Thoracic aorta (tissue), 2 donors: ENCODE measurements at regions not wholly inside any gene's neighbourhood (a gene's known extent, or its start where the extent isn't known, plus 50 kb on each side); places are given as distances from the start of the nearest gene placed in this dataset.

ENCODE experiments used
- ATAC-seq: fragments of 150-250 bp; one replicate; pipeline ENCODE4 v1.8.0; 2017; ENCODE audit warnings: low read depth; ENCODE audit not compliant: insufficient number of reproducible peaks, low FRiP score
- DNase-seq: peaks from one replicate; pipeline ENCODE4 v3.0.0-alpha.2; 2020; ENCODE audit warnings: low spot score
- H3K27ac ChIP-seq, 2 donors: fragments of 200-600 bp; sonication (generic); 1 replicate in 1 of 2; 2 replicates in 1 of 2; pipeline ENCODE4 v1.5.1; 2016; ENCODE audit warnings: mild to moderate bottlenecking in 2 of 2, moderate library complexity in 2 of 2
- H3K27me3 ChIP-seq: fragments of 200-600 bp; sonication (generic); replicated peaks from 2 replicates; pipeline ENCODE4 v1.6.0; 2016; ENCODE audit warnings: mild to moderate bottlenecking; ENCODE audit not compliant: insufficient read depth
- H3K36me3 ChIP-seq: fragments of 200-600 bp; sonication (generic); one replicate; pipeline ENCODE4 v1.5.1; 2016
- H3K4me1 ChIP-seq, 2 donors: fragments of 200-600 bp; sonication (generic); 1 replicate in 1 of 2; 2 replicates in 1 of 2; pipeline versions ENCODE4 v1.5.1 to v1.6.0; 2016; ENCODE audit warnings: low read depth in 2 of 2, mild to moderate bottlenecking in 1 of 2; ENCODE audit not compliant: control insufficient read depth in 1 of 2
- H3K4me3 ChIP-seq: fragments of 200-600 bp; sonication (generic); 2 replicates; pipeline ENCODE4 v1.5.1; 2016; ENCODE audit warnings: mild to moderate bottlenecking
- H3K9me3 ChIP-seq: fragments of 200-600 bp; sonication (generic); 2 replicates; pipeline ENCODE4 v1.5.1; 2016
- TF ChIP-seq, protein P1 (sequence below): fragments of 200-600 bp; sonication (generic); IDR thresholded peaks from one replicate; pipeline ENCODE4 v1.5.1; 2019; ENCODE audit warnings: antibody characterized with exemption

GRCh38 chr10:44858988-44859387, 52.1 kb upstream of the TMEM72 start:
- H3K4me1 ChIP-seq: peaks cover 2 to 9% of the 10 kb centered on the region in 2 donors
- no peak for DNase-seq
- H3K4me3 ChIP-seq: no peak overlapping the region
- no peaks in the 10 kb centered on the region for H3K27me3 ChIP-seq
- H3K27ac ChIP-seq: no peak overlapping the region
- no peak for ATAC-seq
- no peaks in the 10 kb centered on the region for H3K36me3 ChIP-seq
- no peaks in the 10 kb centered on the region for H3K9me3 ChIP-seq
- TF ChIP-seq, protein P1, sequence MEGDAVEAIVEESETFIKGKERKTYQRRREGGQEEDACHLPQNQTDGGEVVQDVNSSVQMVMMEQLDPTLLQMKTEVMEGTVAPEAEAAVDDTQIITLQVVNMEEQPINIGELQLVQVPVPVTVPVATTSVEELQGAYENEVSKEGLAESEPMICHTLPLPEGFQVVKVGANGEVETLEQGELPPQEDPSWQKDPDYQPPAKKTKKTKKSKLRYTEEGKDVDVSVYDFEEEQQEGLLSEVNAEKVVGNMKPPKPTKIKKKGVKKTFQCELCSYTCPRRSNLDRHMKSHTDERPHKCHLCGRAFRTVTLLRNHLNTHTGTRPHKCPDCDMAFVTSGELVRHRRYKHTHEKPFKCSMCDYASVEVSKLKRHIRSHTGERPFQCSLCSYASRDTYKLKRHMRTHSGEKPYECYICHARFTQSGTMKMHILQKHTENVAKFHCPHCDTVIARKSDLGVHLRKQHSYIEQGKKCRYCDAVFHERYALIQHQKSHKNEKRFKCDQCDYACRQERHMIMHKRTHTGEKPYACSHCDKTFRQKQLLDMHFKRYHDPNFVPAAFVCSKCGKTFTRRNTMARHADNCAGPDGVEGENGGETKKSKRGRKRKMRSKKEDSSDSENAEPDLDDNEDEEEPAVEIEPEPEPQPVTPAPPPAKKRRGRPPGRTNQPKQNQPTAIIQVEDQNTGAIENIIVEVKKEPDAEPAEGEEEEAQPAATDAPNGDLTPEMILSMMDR: no peak

DNA sequence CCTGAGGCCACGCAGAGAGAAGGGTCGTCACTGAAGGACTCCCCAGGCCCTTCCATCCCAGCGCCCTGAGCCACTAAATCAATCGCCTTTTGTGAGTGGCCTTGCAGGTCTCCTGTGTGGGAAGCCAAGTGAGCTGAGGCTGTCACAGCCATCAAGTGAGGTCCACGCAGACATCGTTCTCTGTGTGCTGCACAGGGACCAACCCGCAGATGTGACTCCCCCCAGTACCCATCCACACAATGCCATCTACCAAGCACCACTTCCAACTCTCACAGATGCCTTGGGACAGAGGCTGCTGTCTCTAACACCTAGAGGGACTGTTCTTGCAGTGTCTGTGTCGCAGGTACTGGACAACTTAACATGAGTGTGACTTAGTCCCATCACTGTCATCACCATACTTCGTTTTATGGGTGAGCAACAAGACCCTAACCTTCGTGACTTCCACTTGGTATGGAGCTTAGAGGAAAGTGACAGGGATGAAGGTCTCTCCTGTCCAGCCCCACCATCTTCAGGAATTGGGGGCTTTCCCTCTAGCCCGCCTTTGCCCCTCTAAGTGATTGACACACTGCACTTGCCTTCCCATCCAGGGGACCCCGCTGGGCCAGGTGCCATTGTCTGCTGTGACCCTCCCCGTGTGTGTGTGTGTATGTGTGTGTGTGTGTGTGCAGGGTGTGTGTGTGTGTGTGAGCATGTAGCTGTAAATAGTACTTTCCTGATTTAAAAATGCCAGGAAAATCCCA, 51.4 kb upstream of the TMEM72 start:
- Histone ChIP-seq H3K36me3 (no peaks in the 10 kb centered on the region), H3K4me1 (peaks cover 2 to 14% of the 10 kb centered on the region in 2 donors), H3K27me3 (no peaks in the 10 kb centered on the region), H3K9me3 (no peaks in the 10 kb centered on the region), H3K27ac (no peak overlapping the region), H3K4me3 (no peak overlapping the region)
- DNase-seq (no peak), ATAC-seq (no peak)
- TF ChIP-seq, protein P1: no peak

DNA sequence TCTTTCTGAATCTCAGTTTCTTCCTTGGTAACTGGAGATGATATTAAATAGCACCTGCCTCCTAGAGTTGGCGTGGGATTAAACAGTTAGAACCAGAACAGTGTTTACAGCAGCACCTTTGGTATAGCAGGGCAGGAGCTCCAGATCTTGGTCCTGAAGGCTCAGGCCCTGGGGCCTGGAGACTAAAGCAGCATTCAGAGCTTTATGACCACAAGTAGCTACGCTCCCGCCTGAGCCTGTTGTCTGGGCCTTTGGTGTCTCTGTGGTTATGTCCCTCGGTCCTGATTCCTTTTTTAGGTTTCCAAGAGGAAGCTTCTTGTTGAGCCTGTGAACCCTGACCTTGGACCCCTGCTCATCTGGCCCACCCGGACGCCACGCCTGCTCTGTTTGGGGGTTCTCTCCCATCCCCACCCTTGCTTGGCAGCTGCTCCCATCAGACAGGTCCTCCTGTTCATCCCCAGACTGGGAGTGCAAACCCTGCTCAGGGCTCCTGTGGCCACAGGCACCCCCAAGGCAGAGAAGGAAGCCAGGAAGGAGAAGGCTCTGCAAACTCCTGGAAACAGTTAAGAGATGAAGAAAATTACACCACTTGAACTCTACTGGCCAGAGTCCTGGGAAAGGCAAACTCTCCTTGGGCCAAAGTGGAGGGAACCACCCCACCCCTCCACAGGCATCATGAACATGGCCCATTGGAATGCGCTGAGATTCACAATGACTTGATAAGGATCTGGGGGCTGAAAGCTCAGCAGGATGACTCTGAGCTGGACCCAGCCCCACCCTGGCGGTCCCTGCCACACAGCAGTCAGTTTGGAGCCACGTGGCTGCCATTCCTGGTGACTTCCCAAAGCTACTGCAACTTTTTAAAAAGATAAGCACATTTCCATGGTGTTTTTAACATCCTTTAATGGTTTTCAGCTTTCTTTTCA, 50.1 kb upstream of the TMEM72 start:
- no peak for ATAC-seq

More for the DNA sequence above, 50.1 kb upstream of the TMEM72 start:
- peak; percentile 22 for DNase-seq
- Histone ChIP-seq H3K4me1 (peaks cover 6 to 20% of the 10 kb centered on the region in 2 donors), H3K9me3 (no peaks in the 10 kb centered on the region), H3K27ac (no peak overlapping the region), H3K27me3 (no peaks in the 10 kb centered on the region), H3K36me3 (no peaks in the 10 kb centered on the region), H3K4me3 (no peak overlapping the region)
- TF ChIP-seq, protein P1: no peak
